Smooth muscle cell (in vitro differentiated cells): ENCODE measurements at regions not wholly inside any gene's neighbourhood (a gene's known extent, or its start where the extent isn't known, plus 50 kb on each side); places are given as distances from the start of the nearest gene placed in this dataset.

Source experiments
- DNase-seq: peaks from one replicate; lab custom pipeline; 2025; ENCODE audit not compliant: unreplicated experiment; lab: John Stamatoyannopoulos, UW
- H2AFZ ChIP-seq: fragments of 200-600 bp; sonication (generic); 2 replicates; pipeline ENCODE4 v1.6.0; 2016; ENCODE audit warnings: antibody characterized with exemption, low read depth, mild to moderate bottlenecking
- H3F3A ChIP-seq: fragments of 200-600 bp; sonication (generic); 2 replicates; pipeline ENCODE4 v1.6.0; 2017; ENCODE audit warnings: antibody characterized with exemption, low read depth
- H3K27ac ChIP-seq: fragments of 200-600 bp; sonication (generic); 2 replicates; pipeline ENCODE4 v1.5.1; 2016; ENCODE audit warnings: low read depth, mild to moderate bottlenecking
- H3K27me3 ChIP-seq: fragments of 200-600 bp; sonication (generic); 2 replicates; pipeline ENCODE4 v1.6.1; 2016; ENCODE audit warnings: low read depth, mild to moderate bottlenecking
- H3K36me3 ChIP-seq: fragments of 200-600 bp; sonication (generic); 2 replicates; pipeline ENCODE4 v1.5.1; 2016; ENCODE audit warnings: low read depth
- H3K4me1 ChIP-seq: fragments of 200-600 bp; sonication (generic); 2 replicates; pipeline ENCODE4 v1.5.1; 2016; ENCODE audit warnings: low read depth
- H3K4me2 ChIP-seq: fragments of 200-600 bp; sonication (generic); 2 replicates; pipeline ENCODE4 v1.6.0; 2016; ENCODE audit warnings: mild to moderate bottlenecking
- H3K4me3 ChIP-seq: fragments of 200-600 bp; sonication (generic); 2 replicates; pipeline ENCODE4 v1.5.1; 2016; ENCODE audit warnings: mild to moderate bottlenecking
- H3K79me2 ChIP-seq: fragments of 200-600 bp; sonication (generic); 2 replicates; pipeline ENCODE4 v1.6.0; 2016; ENCODE audit warnings: low read depth, mild to moderate bottlenecking
- H3K9ac ChIP-seq: fragments of 200-600 bp; sonication (generic); 2 replicates; pipeline ENCODE4 v1.6.0; 2016; ENCODE audit warnings: low read depth
- H3K9me3 ChIP-seq: fragments of 200-600 bp; sonication (generic); replicated peaks from 2 replicates; pipeline ENCODE4 v1.5.1; 2016; ENCODE audit warnings: low read depth
- H4K20me1 ChIP-seq: fragments of 200-600 bp; sonication (generic); 2 replicates; pipeline ENCODE4 v1.6.0; 2016; ENCODE audit warnings: low read depth
- CTCF ChIP-seq: fragments of 200-600 bp; sonication (generic); IDR thresholded peaks from 2 replicates; pipeline ENCODE4 v1.5.1; 2017; ENCODE audit warnings: borderline replicate concordance, mild to moderate bottlenecking, antibody characterized with exemption; ENCODE audit not compliant: insufficient read depth, poor library complexity, severe bottlenecking
- WGBS: methylation state at CpG from one replicate; pipeline ENCODE4 v1.1.7; 2016; ENCODE audit warnings: low lambda C conversion rate; 5-methylcytosine and 5-hydroxymethylcytosine counted together

- Histone ChIP-seq H3F3A (no peaks in the 10 kb centered on the region), H3K27me3 (peaks cover 17% of the 10 kb centered on the region), H3K4me1 (no peaks in the 10 kb centered on the region), H3K79me2 (no peaks in the 10 kb centered on the region), H3K9ac (no peak overlapping the region), H3K4me3 (no peak overlapping the region), H3K36me3 (no peaks in the 10 kb centered on the region), H3K4me2 (no peak overlapping the region), H4K20me1 (no peaks in the 10 kb centered on the region), H2AFZ (no peak overlapping the region), H3K9me3 (no peaks in the 10 kb centered on the region), H3K27ac (no peak overlapping the region)
- no peak for DNase-seq
- TF ChIP-seq CTCF = no peak
- WGBS = 59% methylated on average over 2 of the region's 2 CpGs
These were observed 566.0 kb upstream of the CDH18 start for GRCh38 chr5:20554001-20554400.

- no peaks in the 10 kb centered on the region for H3F3A ChIP-seq
- H3K79me2 ChIP-seq = no peaks in the 10 kb centered on the region
- WGBS = 76% methylated on average over 4 of the region's 4 CpGs
- H3K36me3 ChIP-seq = no peaks in the 10 kb centered on the region
- DNase-seq = no peak
- no peak for TF ChIP-seq CTCF
- H3K4me1 ChIP-seq = no peaks in the 10 kb centered on the region
- no peak overlapping the region for H3K4me2 ChIP-seq
- H3K9me3 ChIP-seq = no peaks in the 10 kb centered on the region
- no peaks in the 10 kb centered on the region for H4K20me1 ChIP-seq
- H3K27me3 ChIP-seq = no peaks in the 10 kb centered on the region
- H3K4me3 ChIP-seq = no peak overlapping the region
- no peak overlapping the region for H3K27ac ChIP-seq
- no peak overlapping the region for H2AFZ ChIP-seq
- no peak overlapping the region for H3K9ac ChIP-seq
These were observed 550.1 kb upstream of the CDH18 start for GRCh38 chr5:20537911-20538703.

GRCh38 chr5:20536813-20537212 is 548.8 kb upstream of the CDH18 start:
- no peak for TF ChIP-seq CTCF
- H3K4me2 ChIP-seq = no peak overlapping the region
- no peaks in the 10 kb centered on the region for H4K20me1 ChIP-seq
- no peak overlapping the region for H3K9ac ChIP-seq
- DNase-seq = no peak
- no peaks in the 10 kb centered on the region for H3K4me1 ChIP-seq
- no peak overlapping the region for H3K27ac ChIP-seq
- H3F3A ChIP-seq = no peaks in the 10 kb centered on the region
- H3K79me2 ChIP-seq = no peaks in the 10 kb centered on the region
- H3K27me3 ChIP-seq = no peaks in the 10 kb centered on the region
- no peak overlapping the region for H3K4me3 ChIP-seq
- no peak overlapping the region for H2AFZ ChIP-seq
- no peaks in the 10 kb centered on the region for H3K36me3 ChIP-seq
- H3K9me3 ChIP-seq = no peaks in the 10 kb centered on the region

GRCh38 chr5:20536341-20536740 is 548.3 kb upstream of the CDH18 start:
- WGBS = 95% methylated on average over 2 of the region's 2 CpGs
- TF ChIP-seq CTCF = no peak

More at GRCh38 chr5:20536341-20536740, 548.3 kb upstream of the CDH18 start:
- Histone ChIP-seq H3K9ac (no peak overlapping the region), H3F3A (no peaks in the 10 kb centered on the region), H3K4me3 (no peak overlapping the region), H3K4me1 (no peaks in the 10 kb centered on the region), H3K27ac (no peak overlapping the region), H3K9me3 (no peaks in the 10 kb centered on the region), H3K79me2 (no peaks in the 10 kb centered on the region), H2AFZ (no peak overlapping the region), H3K36me3 (no peaks in the 10 kb centered on the region), H3K4me2 (no peak overlapping the region), H4K20me1 (no peaks in the 10 kb centered on the region), H3K27me3 (no peaks in the 10 kb centered on the region)
- no peak for DNase-seq
